Activated CD8-positive, alpha-beta memory T cell treated with anti-CD3 and anti-CD28 coated beads, Interleukin-2, amount 50 U/mL, for 1 hour (primary cell): ENCODE measurements at regions not wholly inside any gene's neighbourhood (a gene's known extent, or its start where the extent isn't known, plus 50 kb on each side); places are given as distances from the start of the nearest gene placed in this dataset.
"Not testable (repeated sequence)": the region's sequence is repeated elsewhere in the genome, so short reads cannot be mapped to it uniquely, and the experiment has no call there.

Source experiments
- DNase-seq: peaks from one replicate; pipeline ENCODE4 v3.0.0-alpha.2; 2020; ENCODE audit errors: extremely low read depth

GRCh38 chr9:71632776-71633175 lies 135.5 kb downstream of the CEMIP2 start:
- DNase-seq = no peak

GRCh38 chr9:71630377-71630995 lies 137.8 kb downstream of the CEMIP2 start:
- DNase-seq = no peak

- no peak for DNase-seq
Measured at GRCh38 chr9:71629578-71630215, 138.6 kb downstream of the CEMIP2 start.

GRCh38 chr9:71628247-71628646 lies 140.1 kb downstream of the CEMIP2 start:
- DNase-seq = no peak

DNA sequence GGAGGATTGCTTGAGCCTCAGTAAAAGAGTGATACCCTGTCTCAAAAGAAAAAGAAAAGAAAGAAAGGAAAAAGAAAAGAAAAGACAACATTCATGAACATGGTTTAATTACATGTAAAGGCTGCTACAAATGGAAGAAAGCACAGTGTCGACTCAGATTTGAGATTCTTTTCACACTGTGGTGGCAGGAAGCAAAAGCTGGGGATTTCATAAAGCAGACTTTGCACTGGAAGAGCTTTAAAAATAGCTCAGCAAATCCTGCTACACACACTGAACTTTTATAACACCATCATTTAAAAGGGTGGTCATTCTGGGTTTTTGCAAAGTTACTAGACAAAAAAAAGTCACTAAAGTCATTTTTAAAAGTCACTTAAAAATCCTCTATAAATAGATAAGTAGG lies 140.8 kb downstream of the CEMIP2 start:
- DNase-seq = no peak

- DNase-seq = no peak
Measured at GRCh38 chr9:71626395-71626794, 141.9 kb downstream of the CEMIP2 start.

GRCh38 chr9:71624728-71625127 lies 143.6 kb downstream of the CEMIP2 start:
- no peak for DNase-seq

DNA sequence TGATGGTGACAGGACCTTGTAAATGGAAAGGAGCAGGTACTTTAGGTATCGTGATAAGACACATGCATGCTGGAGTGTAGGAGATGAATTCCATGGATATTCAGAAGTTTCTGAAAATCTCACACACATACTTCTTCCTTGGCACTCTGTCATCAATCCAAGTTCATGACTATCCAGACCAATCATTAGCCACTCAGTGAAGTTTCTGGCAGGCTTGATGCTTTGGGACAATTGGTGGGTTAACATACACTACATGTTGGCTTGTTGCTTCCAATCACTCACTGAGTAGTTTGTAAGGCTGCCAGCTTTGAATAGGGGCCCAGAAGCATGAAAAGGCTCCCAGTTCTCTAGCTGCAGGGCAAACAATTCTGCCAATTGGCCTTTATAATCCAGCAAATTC lies 147.6 kb downstream of the CEMIP2 start:
- DNase-seq = no peak

DNA sequence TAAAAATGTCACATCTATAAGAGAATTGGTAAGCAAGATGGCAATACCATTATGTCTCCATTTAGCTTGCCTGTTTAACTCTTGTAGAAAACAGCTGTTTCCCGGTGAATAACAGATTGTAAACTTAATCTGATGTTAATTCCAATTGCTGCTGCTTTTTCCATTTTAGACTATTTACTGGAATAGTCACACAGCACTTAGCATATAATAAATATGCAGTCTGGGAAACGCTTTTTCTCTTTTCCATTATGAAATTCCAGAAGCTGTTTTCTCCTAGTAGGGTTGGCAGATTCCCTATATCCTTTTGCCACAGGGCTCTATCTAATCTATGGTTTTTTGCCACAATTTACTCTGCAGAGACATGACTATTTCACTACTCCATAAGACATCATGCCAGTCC lies 148.0 kb downstream of the CEMIP2 start:
- no peak for DNase-seq

GRCh38 chr9:71619926-71620325 lies 148.4 kb downstream of the CEMIP2 start:
- DNase-seq = no peak

GRCh38 chr9:71614409-71615010 lies 153.8 kb downstream of the CEMIP2 start:
- DNase-seq = no peak

- DNase-seq = no peak
Measured at GRCh38 chr9:71612889-71613288, 155.4 kb downstream of the CEMIP2 start.

- DNase-seq = no peak
Measured at GRCh38 chr9:71609448-71609830, 158.9 kb downstream of the CEMIP2 start.

DNA sequence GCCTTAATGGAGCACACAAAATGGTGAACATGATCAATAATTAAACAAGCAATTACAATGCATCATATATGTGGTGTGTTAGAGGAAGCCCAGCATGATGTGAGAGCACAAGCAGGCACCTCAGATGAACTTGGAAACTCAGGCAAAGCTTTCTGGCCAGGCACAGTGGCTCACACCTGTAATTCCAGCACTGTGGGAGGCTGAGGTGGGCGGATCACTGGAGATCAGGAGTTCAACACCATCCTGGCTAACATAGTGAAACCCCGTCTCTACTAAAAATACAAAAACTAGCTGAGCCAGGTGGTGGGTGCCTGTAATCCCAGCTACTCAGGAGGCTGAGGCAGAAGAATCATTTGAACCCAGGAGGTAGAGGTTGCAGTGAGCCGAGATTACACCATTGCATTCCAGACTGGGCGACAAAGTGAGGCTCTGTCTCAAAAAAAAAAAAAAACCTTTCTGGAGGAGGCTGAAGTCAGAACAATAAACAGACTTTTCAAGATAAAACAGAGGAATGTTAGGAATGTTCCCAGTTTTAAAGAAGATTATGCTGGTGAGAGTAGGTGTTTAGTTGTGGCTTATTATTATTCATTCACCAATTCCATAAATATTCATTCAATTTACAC lies 159.4 kb downstream of the CEMIP2 start:
- no peak for DNase-seq

DNA sequence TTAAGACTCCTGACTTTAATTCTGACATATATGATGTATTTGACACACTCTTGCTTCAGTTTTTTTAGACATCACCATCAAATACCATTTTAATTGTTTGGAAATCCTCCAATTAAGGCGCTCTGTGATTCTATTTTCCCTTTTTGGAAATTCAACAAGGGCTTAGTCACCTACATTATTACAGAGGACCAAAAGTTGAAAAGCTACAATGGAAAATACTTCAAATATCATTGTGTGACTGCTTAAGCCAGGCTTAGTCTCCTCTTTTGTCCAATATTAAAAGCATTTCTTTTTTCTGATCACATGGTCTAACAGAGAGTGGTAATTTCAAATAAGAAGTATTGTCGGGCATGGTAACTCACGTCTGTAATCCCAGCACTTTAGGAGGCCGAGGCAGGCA lies 160.3 kb downstream of the CEMIP2 start:
- DNase-seq = no peak

GRCh38 chr9:71607461-71607881 lies 160.8 kb downstream of the CEMIP2 start:
- no peak for DNase-seq

DNA sequence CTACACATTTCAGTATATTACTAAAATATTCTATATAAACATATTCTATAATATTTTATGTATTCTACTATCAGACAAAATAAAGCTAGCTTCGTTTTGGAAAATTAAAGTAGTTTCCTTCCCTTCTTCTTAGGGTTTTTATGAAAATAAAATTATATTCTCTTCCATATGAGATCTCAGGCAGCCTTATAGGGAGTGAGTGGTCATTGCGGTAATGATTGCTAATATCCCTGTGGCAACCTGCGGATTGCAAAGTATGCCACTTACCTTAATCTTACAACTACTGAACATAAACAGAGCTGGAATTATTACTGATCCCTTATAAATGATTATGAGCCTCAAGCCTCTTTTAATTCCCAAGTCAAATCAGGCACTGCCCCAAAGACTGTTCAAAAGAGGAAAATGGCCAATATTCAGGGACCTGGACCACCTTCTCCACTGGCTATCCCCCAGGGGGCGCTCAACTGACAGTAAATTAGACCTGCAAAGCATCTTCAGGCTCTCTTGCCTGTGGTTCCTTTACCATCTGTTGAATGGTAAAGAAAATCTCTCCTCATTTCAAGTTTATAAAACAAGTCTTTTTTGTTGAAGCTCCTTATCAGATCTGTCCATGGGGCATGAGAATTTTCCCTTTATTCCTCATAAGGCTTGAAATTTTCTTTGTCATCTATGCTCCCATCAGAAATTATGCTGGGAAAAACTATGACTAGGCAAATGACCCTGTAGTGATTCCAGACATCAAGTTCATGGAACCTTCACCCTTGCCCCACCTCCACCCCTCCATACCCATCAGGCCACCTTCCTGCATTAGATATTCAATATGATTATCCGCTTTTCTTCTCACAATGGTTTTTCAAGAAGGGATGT lies 163.9 kb downstream of the CEMIP2 start:
- peak; percentile 62 for DNase-seq

- no peak for DNase-seq
Measured at GRCh38 chr9:71602652-71603051, 165.7 kb downstream of the CEMIP2 start.

DNA sequence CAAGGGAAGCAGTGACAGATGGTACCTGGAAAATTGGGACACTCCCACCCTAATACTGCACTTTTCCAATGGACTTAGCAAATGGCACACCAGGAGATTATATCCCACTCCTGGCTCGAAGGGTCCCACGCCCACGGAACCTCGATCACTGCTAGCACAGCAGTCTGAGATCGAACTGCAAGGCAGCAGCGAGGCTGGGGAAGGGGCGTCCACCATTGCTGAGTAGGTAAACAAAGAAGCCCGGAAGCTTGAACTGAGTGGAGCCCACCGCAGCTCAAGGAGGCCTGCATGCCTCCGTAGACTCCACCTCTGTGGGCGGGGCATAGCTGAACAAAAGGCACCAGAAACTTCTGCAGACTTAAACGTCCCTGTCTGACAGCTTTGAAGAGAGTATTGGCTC lies 172.6 kb downstream of the CEMIP2 start:
- not testable (repeated sequence) for DNase-seq

- no peak for DNase-seq
Measured at GRCh38 chr9:71594541-71594940, 173.8 kb downstream of the CEMIP2 start.

GRCh38 chr9:71592400-71592799 lies 175.9 kb downstream of the CEMIP2 start:
- DNase-seq = no peak

- DNase-seq = no peak
Measured at GRCh38 chr9:71590362-71590761, 178.0 kb downstream of the CEMIP2 start.
